ENCODE measurements at regions not wholly inside any gene's neighbourhood (a gene's known extent, or its start where the extent isn't known, plus 50 kb on each side); places are given as distances from the start of the nearest gene placed in this dataset.

GRCh38 chr5:136439367-136439766, 74.0 kb upstream of the TRPC7 start:
- TF ChIP-seq EZH2 (IDR thresholded peaks at IDR 0.05) (no peak), POLR2AphosphoS5 (IDR thresholded peaks at IDR 0.05; ENCODE audit: borderline replicate concordance, low read depth, low read length) (no peak)

Measured in SK-N-MC (cell line).